ENCODE measurements at regions not wholly inside any gene's neighbourhood (a gene's known extent, or its start where the extent isn't known, plus 50 kb on each side); places are given as distances from the start of the nearest gene placed in this dataset.

DNA sequence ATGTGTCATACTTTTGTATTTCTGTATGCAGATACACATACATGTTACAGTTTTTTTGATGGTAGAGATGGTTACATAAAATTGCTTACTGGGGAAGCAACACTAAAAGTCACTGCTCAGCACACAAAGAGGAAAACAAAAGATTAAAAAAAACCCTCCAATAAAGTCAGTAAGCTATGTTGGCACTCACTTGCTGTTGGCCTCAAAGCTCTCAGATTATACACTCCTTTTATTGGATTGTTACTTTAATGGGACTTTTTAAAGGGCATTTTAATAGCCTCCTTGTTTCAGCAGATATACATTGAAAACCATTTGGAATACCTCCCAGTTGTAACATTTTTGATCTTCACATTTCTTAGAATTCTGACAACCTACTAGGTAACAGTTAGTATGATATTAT is 222.0 kb upstream of the HHIP start:
- ATAC-seq (ENCODE audit: low read depth) (no peak), DNase-seq (no peak)
- Histone ChIP-seq H3K23ac (ENCODE audit: low read depth, low read length) (no peak overlapping the region), H3K27ac (ENCODE audit: insufficient read depth, low read length) (no peak overlapping the region), H4K91ac (ENCODE audit: insufficient read depth, low read depth, low read length) (no peak overlapping the region), H2AFZ (replicated peaks; ENCODE audit: low read length, poor library complexity) (no peak overlapping the region), H4K20me1 (ENCODE audit: insufficient read depth, low read length) (no peaks in the 10 kb centered on the region), H3K4me1 (ENCODE audit: control insufficient read depth, insufficient read depth, low read length) (no peaks in the 10 kb centered on the region), H2BK15ac (ENCODE audit: low read depth, low read length) (no peak overlapping the region), H4K5ac (ENCODE audit: low read depth, low read length) (no peak overlapping the region), H3K4me3 (ENCODE audit: insufficient read depth, low read depth, low read length) (no peak overlapping the region), H3K4me2 (ENCODE audit: low read depth, low read length) (no peak overlapping the region), H3K27me3 (ENCODE audit: control insufficient read depth, insufficient read depth, low read length) (no peaks in the 10 kb centered on the region), H3K56ac (ENCODE audit: extremely low read depth, insufficient read depth, low read length) (no peak overlapping the region), H3K36me3 (ENCODE audit: control insufficient read depth, insufficient read depth, low read length) (no peaks in the 10 kb centered on the region), H3K14ac (replicated peaks; ENCODE audit: low read depth, low read length) (no peak overlapping the region), H3K9me1 (ENCODE audit: insufficient read depth, low read length) (no peaks in the 10 kb centered on the region), H2BK20ac (ENCODE audit: low read depth, low read length) (no peak overlapping the region), H3K9ac (ENCODE audit: low read depth, low read length) (no peak overlapping the region), H2AK9ac (replicated peaks; ENCODE audit: low read depth, low read length, poor library complexity) (no peak overlapping the region), H3K18ac (ENCODE audit: low read depth, low read length) (no peak overlapping the region), H2AK5ac (ENCODE audit: low read depth, low read length) (no peak overlapping the region), H2BK120ac (ENCODE audit: low read depth, low read length) (no peak overlapping the region), H3K9me3 (ENCODE audit: control insufficient read depth, insufficient read depth, low read length) (no peaks in the 10 kb centered on the region), H4K8ac (ENCODE audit: low read depth in 2 of 2, low read length in 2 of 2) (no peak overlapping the region), H2BK5ac (ENCODE audit: low read depth, low read length, poor library complexity, severe bottlenecking) (no peak overlapping the region), H3K79me1 (ENCODE audit: low read depth in 1 of 2, low read length in 2 of 2) (no peaks in the 10 kb centered on the region), H3K4ac (ENCODE audit: low read depth, low read length) (no peak overlapping the region)
- intact Hi-C loops (cut with micrococcal nuclease) (no loop called here), in situ Hi-C loops (cut with MboI; ENCODE audit: low sequenced_read_pairs) (no loop called here), dilution Hi-C loops (cut with HindIII; ENCODE audit: low sequenced_read_pairs, unreplicated experiment) (no loop called here)
- no TSS peak for BruUV-seq (replicated peaks)
- TF ChIP-seq POLR2A (IDR thresholded peaks at IDR 0.05; ENCODE audit: low read depth, low read length) (no peak), RAD21 (IDR thresholded peaks at IDR 0.05; ENCODE audit: low read length) (no peak), RFX5 (IDR thresholded peaks at IDR 0.05; ENCODE audit: low read depth, low read length) (no peak), CEBPB (IDR thresholded peaks at IDR 0.05; ENCODE audit: low read depth, low read length) (no peak), RCOR1 (IDR thresholded peaks at IDR 0.05; ENCODE audit: insufficient replicate concordance, low read length) (no peak), SMC3 (IDR thresholded peaks at IDR 0.05; ENCODE audit: low read depth, low read length) (no peak), FOS (IDR thresholded peaks at IDR 0.05; ENCODE audit: low read depth, low read length) (no peak), MAZ (IDR thresholded peaks at IDR 0.05; ENCODE audit: borderline replicate concordance, low read depth, low read length) (no peak)
- TF ChIP-seq, protein P1, sequence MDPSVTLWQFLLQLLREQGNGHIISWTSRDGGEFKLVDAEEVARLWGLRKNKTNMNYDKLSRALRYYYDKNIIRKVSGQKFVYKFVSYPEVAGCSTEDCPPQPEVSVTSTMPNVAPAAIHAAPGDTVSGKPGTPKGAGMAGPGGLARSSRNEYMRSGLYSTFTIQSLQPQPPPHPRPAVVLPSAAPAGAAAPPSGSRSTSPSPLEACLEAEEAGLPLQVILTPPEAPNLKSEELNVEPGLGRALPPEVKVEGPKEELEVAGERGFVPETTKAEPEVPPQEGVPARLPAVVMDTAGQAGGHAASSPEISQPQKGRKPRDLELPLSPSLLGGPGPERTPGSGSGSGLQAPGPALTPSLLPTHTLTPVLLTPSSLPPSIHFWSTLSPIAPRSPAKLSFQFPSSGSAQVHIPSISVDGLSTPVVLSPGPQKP (IDR thresholded peaks at IDR 0.05; ENCODE audit: borderline replicate concordance, low read depth, low read length): no peak
- TF ChIP-seq, protein P2, sequence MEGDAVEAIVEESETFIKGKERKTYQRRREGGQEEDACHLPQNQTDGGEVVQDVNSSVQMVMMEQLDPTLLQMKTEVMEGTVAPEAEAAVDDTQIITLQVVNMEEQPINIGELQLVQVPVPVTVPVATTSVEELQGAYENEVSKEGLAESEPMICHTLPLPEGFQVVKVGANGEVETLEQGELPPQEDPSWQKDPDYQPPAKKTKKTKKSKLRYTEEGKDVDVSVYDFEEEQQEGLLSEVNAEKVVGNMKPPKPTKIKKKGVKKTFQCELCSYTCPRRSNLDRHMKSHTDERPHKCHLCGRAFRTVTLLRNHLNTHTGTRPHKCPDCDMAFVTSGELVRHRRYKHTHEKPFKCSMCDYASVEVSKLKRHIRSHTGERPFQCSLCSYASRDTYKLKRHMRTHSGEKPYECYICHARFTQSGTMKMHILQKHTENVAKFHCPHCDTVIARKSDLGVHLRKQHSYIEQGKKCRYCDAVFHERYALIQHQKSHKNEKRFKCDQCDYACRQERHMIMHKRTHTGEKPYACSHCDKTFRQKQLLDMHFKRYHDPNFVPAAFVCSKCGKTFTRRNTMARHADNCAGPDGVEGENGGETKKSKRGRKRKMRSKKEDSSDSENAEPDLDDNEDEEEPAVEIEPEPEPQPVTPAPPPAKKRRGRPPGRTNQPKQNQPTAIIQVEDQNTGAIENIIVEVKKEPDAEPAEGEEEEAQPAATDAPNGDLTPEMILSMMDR (conservative IDR thresholded peaks at IDR 0.05; ENCODE audit: low read depth, low read length): no peak
- ChIA-PET POLR2A (ENCODE audit: unreplicated experiment) (no interaction called here), CTCF (no interaction called here)
